Mucosa of rectum (tissue), 2 donors: ENCODE measurements at regions not wholly inside any gene's neighbourhood (a gene's known extent, or its start where the extent isn't known, plus 50 kb on each side); places are given as distances from the start of the nearest gene placed in this dataset.
"Not testable (repeated sequence)": the region's sequence is repeated elsewhere in the genome, so short reads cannot be mapped to it uniquely, and the experiment has no call there.

ENCODE experiments used
- H3K27ac ChIP-seq, 2 donors: one replicate each; pipeline ENCODE4 v1.7.0; 2013; ENCODE audit warnings: inconsistent platforms in 2 of 2, low read depth in 2 of 2, low read length in 2 of 2
- H3K27me3 ChIP-seq, 2 donors: one replicate each; pipeline ENCODE4 v1.7.0; 2013; ENCODE audit warnings: low read length in 2 of 2; ENCODE audit not compliant: control insufficient read depth in 2 of 2, insufficient read depth in 2 of 2
- H3K36me3 ChIP-seq, 2 donors: one replicate each; pipeline ENCODE4 v1.7.0; 2013; ENCODE audit warnings: low read length in 2 of 2; ENCODE audit not compliant: control insufficient read depth in 2 of 2, insufficient read depth in 2 of 2
- H3K4me1 ChIP-seq, 2 donors: one replicate each; pipeline ENCODE4 v1.7.0; 2013; ENCODE audit warnings: low read length in 2 of 2, mild to moderate bottlenecking in 1 of 2; ENCODE audit not compliant: control insufficient read depth in 2 of 2, insufficient read depth in 2 of 2
- H3K4me3 ChIP-seq, 2 donors: one replicate each; pipeline ENCODE4 v1.7.0; 2013; ENCODE audit warnings: low read length in 2 of 2
- H3K9ac ChIP-seq, 2 donors: one replicate each; pipeline ENCODE4 v1.7.0; 2013; ENCODE audit warnings: low read length in 2 of 2, low read depth in 1 of 2, mild to moderate bottlenecking in 1 of 2
- H3K9me3 ChIP-seq, 2 donors: one replicate each; pipeline ENCODE4 v1.7.0; 2013; ENCODE audit warnings: low read length in 2 of 2; ENCODE audit not compliant: control insufficient read depth in 2 of 2
- donor health status: healthy.
- donor health status: Normal muscosa, but diverticular disease.

GRCh38 chr20:57812632-57813031, 102.8 kb upstream of the PMEPA1 start:
- H3K36me3 ChIP-seq, H3K9ac ChIP-seq, H3K9me3 ChIP-seq, H3K27me3 ChIP-seq, H3K4me1 ChIP-seq, H3K27ac ChIP-seq, H3K4me3 ChIP-seq: not testable (repeated sequence)

GRCh38 chr20:57811374-57812020, 101.7 kb upstream of the PMEPA1 start:
- Histone ChIP-seq H3K36me3 (no peaks in the 10 kb centered on the region), H3K4me1 (no peaks in the 10 kb centered on the region), H3K27me3 (no peaks in the 10 kb centered on the region), H3K4me3 (no peak overlapping the region), H3K27ac (no peak overlapping the region), H3K9ac (no peak overlapping the region), H3K9me3 (no peaks in the 10 kb centered on the region)

GRCh38 chr20:57810511-57811373, 100.9 kb upstream of the PMEPA1 start:
- Histone ChIP-seq H3K4me3 (no peak overlapping the region), H3K36me3 (no peaks in the 10 kb centered on the region)

GRCh38 chr20:57809661-57810172, 99.9 kb upstream of the PMEPA1 start:
- Histone ChIP-seq H3K9ac (no peak overlapping the region), H3K36me3 (no peaks in the 10 kb centered on the region), H3K4me1 (no peaks in the 10 kb centered on the region)

More at GRCh38 chr20:57810511-57811373, 100.9 kb upstream of the PMEPA1 start:
- H3K27me3 ChIP-seq = no peaks in the 10 kb centered on the region
- H3K9me3 ChIP-seq = no peaks in the 10 kb centered on the region
- no peak overlapping the region for H3K9ac ChIP-seq
- H3K27ac ChIP-seq = no peak overlapping the region
- no peaks in the 10 kb centered on the region for H3K4me1 ChIP-seq

GRCh38 chr20:57809149-57809548, 99.3 kb upstream of the PMEPA1 start:
- H3K4me1 ChIP-seq = no peaks in the 10 kb centered on the region
- H3K27ac ChIP-seq = no peak overlapping the region
- no peaks in the 10 kb centered on the region for H3K9me3 ChIP-seq
- H3K27me3 ChIP-seq = no peaks in the 10 kb centered on the region
- H3K9ac ChIP-seq = no peak overlapping the region
- no peak overlapping the region for H3K4me3 ChIP-seq
- H3K36me3 ChIP-seq = no peaks in the 10 kb centered on the region

More at GRCh38 chr20:57809661-57810172, 99.9 kb upstream of the PMEPA1 start:
- Histone ChIP-seq H3K4me3 (no peak overlapping the region), H3K27me3 (no peaks in the 10 kb centered on the region), H3K9me3 (no peaks in the 10 kb centered on the region), H3K27ac (no peak overlapping the region)

- Histone ChIP-seq H3K27ac (no peak overlapping the region), H3K36me3 (no peaks in the 10 kb centered on the region), H3K4me1 (no peaks in the 10 kb centered on the region), H3K9ac (no peak overlapping the region), H3K9me3 (no peaks in the 10 kb centered on the region), H3K4me3 (no peak overlapping the region), H3K27me3 (no peaks in the 10 kb centered on the region)
Observed at GRCh38 chr20:57808264-57809070, 98.7 kb upstream of the PMEPA1 start.

GRCh38 chr20:57807401-57808263, 97.8 kb upstream of the PMEPA1 start:
- Histone ChIP-seq H3K4me1 (no peaks in the 10 kb centered on the region), H3K27me3 (no peaks in the 10 kb centered on the region), H3K9me3 (no peaks in the 10 kb centered on the region), H3K4me3 (no peak overlapping the region), H3K27ac (no peak overlapping the region), H3K36me3 (no peaks in the 10 kb centered on the region), H3K9ac (no peak overlapping the region)

GRCh38 chr20:57806975-57807374, 97.2 kb upstream of the PMEPA1 start:
- H3K4me1 ChIP-seq = no peaks in the 10 kb centered on the region

GRCh38 chr20:57806476-57806875, 96.7 kb upstream of the PMEPA1 start:
- Histone ChIP-seq H3K4me3 (no peak overlapping the region), H3K36me3 (no peaks in the 10 kb centered on the region), H3K9me3 (no peaks in the 10 kb centered on the region)

More at GRCh38 chr20:57806975-57807374, 97.2 kb upstream of the PMEPA1 start:
- Histone ChIP-seq H3K27ac (no peak overlapping the region), H3K4me3 (no peak overlapping the region), H3K36me3 (no peaks in the 10 kb centered on the region), H3K27me3 (no peaks in the 10 kb centered on the region), H3K9me3 (no peaks in the 10 kb centered on the region), H3K9ac (no peak overlapping the region)

More at GRCh38 chr20:57806476-57806875, 96.7 kb upstream of the PMEPA1 start:
- H3K27me3 ChIP-seq = no peaks in the 10 kb centered on the region
- no peak overlapping the region for H3K9ac ChIP-seq
- no peaks in the 10 kb centered on the region for H3K4me1 ChIP-seq
- no peak overlapping the region for H3K27ac ChIP-seq
